Stimulated activated CD4-positive, alpha-beta T cell treated with anti-CD3 and anti-CD28 coated beads, Interleukin-2, amount 100 ng/mL, for 24 hours (primary cell): ENCODE measurements at regions not wholly inside any gene's neighbourhood (a gene's known extent, or its start where the extent isn't known, plus 50 kb on each side); places are given as distances from the start of the nearest gene placed in this dataset.
"Not testable (repeated sequence)": the region's sequence is repeated elsewhere in the genome, so short reads cannot be mapped to it uniquely, and the experiment has no call there.

Experiments
- DNase-seq, 2 donors: peaks; one replicate each; pipeline ENCODE4 v3.0.0-alpha.2; 2020

DNA sequence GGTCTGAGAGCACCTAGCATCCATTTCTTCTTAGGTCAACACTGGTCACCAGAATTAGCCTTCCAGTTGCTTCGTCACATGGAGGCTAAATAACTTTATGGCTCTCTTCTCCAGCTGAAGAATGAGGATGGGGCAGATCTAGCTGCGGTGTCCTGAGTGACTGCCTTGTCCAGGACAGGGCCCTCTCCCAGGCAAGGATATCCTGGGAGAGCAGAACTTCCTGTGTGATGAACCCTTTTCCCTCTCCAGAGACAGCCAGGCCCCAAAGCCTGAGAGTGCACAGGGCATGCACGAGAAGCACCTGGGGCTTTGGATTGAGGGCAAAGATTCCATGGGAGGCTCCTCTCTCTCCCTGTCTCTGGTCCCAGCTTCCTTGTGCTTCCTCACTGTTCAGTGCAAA is 108.2 kb upstream of the MAMLD1 start:
- no peak for DNase-seq

DNA sequence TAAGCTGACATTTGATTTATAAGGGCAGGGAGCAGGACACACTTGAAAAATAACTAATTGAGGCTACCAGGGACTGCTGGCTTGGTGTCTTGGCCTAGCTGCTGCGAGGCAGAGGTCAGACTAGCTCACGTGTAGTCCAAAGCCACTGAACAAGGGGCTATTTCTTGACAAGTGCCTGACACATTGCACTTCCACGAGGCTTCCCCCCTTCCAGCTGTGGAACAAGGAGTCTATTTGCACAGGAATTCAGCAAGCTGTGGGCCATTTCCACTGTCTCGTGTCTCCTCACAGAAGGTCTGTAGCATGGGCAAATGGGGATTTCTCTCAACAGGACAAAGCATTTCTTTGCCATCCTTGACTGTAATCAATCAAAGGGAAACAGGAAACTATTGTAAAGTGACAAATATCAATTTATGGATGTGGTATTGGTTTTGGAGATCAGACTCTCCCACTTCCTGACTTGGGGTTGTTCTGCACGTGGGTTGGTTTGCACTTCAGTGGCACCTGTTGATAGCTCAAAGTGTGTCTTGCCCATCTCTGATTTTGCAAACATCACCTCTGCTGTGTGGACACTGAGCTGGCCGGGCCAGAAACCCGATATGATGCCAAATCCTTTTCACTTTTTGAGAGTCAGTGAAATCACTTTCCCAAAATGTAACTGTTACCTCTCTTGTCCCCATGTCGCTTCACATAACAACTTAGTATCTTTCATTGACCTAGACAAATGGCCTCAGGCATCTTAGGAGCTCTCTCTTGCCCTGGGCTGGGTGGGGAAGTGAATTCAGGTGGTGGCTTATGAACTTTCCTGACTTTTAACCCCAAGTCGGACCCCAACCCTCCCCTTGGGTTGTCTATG is 107.4 kb upstream of the MAMLD1 start:
- DNase-seq, result no peak

DNA sequence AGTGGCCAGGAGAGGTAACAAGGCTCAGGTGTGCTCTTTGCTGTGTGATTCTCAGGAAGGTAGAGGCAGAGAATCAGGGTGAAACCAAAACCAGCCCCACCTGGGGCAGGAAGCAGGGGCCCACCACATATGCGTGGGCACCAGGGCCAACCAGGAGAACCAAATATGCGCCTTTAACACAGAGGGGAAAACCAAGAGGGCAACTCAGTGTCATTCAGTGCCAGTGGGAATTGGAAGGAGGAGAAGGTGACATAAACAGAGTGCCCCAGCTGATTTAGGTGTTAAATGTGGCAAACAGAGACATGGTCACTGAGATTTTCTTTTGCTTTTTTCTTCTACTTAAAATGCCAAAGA is 106.8 kb upstream of the MAMLD1 start:
- no peak for DNase-seq

DNA sequence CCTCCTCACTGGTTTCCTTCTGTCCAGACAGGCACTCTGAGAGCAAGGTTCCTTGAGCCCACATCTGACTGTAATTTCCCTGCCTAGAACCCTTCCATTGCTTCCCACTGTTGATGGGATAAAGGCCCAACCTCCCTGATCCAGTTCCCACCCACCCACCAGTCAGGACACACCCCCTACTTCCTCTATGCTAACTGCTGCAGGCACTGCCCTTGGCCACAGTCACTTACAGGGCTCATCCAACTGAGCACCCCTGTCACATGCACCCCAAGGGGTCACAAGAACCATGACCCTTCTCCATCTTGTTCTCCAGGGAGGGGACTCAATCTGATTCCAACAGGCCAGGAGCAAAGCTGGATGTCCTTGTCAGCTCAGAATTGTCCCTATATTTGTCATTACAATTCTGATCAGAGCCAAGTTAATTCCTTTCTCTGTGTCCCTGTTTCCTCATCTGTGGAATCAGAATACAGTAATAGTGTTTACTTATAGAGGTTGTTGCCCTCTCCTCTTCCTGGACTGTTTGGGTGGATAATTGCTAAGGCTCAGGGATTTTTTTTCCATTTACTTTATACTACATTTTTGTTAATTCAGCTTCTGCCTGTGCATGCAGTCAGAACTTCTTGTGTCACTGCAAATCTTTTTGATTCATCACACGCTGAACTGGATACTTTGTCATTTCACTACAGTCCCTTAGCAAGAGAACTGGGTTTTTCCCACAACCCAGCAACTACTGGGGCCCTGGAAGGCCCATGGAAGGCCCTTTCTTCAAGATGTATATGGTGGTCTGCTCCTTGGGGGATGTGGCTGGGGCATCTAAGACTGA is 105.6 kb upstream of the MAMLD1 start:
- DNase-seq, result no peak

DNA sequence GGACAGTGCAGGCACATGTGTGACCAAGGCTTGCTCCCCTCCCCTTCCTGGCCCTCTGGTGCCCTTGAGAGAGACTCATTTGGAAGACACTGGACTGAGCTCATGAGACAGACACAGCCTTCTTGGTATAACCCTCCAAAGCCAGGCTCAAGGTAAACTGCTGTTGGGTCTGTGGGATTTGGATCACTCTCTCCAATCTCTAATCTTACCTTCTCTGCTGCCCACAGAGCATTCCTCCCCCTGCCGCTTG is 105.0 kb upstream of the MAMLD1 start:
- DNase-seq, result no peak

DNA sequence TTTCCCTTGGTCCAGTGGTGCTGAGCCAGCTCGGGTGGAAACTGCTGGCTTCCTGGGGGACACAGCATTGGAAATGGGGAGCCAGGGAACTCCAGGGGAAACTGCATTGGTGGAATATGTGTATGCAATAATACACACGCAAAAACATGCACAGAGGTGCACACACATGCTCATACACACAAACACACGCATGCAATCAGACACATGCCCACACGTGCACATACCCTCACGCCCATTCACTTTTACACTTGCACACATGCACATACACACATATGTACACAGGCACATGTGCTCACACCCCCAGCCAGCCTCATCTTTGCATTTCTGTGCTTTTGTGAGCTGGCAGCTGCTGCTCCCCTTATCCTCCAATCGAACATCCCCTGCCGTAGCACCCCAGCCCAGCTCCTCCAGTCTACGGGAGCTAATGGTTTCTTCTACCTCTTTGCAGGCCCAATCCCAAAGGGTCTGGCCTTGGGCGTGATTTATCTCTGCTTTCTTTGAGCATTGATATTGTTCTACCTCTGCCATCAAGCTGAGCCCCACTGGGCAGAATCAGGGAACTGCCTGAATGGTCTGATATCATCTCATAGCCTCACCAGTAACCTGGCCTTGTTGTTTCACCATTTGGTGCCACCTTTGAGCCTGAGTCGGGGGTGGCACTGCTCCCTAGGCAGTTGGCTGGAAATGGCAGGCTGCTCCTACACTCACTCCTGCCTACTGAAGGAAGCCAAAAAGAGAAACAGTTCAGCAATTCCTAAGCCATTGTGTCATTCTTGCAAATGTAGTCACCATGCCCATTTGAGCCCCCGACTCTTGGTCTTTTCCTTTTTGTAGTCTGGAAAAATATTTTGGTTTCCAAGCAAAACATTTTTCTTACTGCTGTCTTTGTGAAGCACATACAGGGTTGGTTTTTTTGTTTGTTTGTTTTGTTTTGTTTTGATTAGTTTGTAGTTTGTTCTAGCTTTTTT is 104.4 kb upstream of the MAMLD1 start:
- no peak for DNase-seq

DNA sequence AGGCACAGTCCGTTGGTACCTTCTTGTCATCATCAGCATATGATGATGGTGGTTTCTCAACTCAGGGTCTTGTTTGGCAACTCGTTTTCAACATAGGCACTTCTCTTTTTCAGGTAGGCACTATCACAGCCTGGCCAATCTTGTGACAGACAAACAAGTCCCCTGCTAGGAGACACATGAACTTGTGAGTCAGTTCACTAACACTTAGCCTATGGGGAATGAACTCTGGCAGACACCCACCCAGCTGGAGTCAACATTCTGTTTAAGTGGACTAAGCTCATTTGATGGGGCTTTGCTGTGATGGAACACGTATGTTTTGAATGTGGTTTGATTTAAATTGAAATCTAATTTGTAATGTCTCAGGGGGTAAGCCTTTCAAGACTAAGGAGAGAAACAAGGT is 100.7 kb upstream of the MAMLD1 start:
- no peak for DNase-seq

DNA sequence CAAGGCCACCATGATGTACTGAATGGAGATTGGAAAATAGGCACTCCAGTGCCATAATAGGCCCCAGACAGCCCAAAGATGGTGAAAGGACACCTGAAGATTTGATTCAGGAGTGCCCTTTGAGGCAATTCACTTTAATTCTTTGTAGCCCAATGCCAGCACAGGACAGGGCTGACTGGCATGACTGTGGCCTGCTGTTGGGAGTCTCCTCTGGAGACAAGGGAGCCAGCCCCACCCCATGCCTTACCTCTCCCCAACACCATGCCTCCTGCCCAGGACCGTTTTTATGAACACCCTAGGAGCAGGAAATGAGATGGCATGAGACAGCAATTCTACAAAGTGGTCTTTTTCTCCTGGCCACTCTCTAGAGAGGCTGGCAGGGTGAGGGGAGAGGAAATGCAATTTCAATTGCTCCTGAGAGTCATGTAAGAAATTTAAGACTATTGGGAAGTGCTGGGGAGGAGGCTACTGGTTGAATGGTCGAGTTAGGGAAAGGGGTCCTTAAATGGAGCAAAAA is 94.2 kb upstream of the MAMLD1 start:
- DNase-seq, result no peak

DNA sequence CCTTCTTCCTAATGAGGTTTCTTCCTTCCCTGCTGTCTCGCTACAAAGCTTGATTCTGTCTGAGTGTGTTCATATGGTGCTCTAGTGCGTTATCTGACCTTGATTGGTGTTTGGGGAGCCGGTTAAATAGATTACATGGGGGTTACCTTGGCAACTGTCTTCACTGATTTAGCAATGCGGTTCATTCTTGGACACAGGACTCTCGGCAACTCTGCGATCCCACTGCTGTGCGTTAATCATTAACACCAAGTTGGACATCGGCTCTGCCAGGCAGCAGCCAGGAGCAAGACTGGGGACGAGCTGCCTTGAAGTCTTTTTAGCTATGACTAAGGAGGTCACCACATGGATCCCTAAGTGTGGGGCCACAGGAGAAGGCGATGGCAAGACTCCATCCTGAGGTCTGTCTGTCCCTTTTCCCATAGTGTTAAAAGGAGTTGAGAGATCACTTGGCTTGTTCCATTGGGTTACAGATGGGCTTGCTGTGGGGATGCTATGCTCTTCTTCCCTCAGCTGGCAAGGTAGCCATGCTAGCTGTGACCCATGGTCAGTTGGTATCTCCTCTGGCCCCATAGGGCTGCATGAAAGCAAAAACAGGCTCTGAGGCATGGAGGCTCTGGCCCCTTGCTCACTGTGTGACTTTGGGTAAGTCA is 93.4 kb upstream of the MAMLD1 start:
- DNase-seq, result no peak

DNA sequence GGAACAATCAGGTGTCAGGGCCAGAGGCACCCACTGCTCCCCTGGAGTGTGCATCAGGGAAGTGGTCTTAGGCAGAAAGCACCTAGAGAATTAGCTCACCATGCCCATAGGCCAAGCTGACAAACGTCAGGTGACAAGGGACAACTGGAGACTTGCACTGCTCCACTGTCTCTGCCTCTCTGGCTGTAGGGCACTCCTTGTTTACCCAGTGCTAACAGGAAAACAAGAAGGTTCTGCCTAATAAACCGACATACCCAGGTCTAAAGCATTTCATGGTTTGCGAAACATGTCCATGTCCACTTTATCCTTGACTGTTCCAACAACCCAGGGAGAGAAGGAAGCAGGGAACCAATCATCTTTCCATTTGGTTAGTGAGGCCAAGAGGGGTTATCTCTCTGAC is 92.5 kb upstream of the MAMLD1 start:
- DNase-seq, result no peak

DNA sequence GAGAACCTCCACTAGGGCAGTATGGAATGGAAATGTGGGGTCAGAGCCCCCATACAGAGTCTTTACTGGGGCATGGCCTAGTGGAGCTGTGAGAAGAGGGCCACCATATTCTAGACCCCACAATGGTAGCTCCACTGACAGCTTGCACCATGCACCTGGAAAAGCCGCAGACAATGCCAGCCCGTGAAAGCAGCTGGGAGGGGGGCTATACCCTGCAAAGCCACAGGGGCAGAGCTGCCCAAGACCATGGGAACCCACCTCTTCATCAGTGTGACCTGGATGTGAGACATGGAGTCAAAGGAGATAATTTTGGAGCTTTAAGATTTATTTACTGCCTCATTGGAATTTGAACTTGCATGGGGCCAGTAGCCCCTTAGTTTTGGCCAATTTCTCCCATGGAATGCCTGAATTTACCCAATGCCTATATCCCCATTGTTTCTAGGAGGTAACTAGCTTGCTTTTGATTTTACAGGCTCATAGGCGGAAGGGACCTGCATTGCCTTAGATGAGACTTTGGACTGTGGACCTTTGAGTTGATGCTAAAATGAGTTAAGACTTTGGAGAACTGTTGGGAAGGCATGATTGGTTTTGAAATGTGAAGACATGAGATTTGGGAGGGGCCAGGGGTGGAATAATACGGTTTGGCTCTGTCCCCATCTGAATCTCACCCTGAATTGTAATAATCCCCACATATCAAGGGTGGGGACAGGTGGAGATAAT is 89.4 kb upstream of the MAMLD1 start:
- not testable (repeated sequence) for DNase-seq

DNA sequence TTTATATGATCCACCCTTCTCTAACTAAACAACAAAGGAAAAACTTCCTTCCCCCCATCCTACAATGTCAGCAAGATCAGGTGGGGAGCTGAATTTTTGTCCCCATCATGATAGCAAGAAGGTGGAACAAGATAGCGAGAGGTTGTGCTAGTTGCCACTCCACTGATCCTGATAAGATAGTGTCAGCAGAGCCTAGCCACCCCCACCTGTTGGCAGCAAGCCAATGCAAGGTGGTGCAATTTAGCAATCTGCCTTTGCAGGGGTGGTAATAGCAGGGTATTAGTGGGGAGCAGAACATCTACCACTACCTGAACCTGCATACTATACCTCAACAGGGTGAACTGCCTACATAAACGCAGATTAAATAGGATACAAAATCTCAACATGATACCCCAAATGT is 80.2 kb upstream of the MAMLD1 start:
- DNase-seq, result no peak

DNA sequence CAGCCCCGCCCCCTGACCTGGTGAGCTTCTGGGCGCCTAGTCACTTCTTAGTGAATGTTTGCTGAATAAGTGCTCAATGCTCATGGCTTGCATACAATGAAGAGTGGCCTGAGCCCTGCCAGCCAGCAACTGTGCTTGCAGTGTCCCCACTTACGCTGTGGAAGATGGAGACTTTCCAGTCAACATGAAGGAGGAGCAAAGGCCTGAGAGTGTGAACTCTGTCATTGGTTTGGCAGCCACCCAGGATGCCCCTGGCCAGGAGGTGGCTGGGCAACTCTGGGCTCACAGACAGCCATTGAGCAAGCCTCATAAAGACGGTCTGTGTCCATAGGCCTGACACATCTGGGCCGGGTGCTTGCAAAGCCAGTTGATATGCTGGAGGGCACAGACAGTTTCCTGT is 72.1 kb upstream of the MAMLD1 start:
- DNase-seq, result no peak

DNA sequence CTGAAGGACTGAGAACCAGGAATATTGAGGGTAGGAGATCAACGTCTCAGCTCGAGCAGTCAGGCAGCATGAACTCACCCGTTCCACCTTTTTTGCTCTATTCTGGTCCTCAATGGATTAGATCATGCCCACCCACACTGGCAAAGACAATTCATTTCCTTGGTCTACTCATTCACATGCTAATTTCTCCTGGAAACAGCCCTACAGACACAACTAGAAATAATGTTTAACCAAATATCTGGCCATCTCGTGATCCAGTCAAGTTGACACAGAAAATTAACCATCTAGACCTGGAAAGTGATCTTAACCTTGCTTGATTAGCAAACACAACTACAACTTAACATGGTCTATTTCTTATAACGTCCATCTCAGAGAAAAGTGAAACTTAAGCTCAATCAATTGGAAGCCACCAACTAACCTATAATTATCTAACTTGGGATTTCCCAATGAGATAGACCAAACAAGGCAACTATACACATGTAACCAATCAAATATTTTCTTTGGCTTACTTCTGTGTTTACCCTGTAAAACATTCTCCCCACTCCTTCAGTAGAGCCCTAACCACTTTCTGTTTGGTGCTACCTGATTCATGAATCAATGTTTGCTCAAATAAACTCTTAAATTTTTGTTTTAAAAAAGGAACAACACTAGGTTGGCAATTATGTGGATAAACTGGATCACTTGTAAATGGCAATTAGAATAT is 69.7 kb upstream of the MAMLD1 start:
- DNase-seq, result no peak

DNA sequence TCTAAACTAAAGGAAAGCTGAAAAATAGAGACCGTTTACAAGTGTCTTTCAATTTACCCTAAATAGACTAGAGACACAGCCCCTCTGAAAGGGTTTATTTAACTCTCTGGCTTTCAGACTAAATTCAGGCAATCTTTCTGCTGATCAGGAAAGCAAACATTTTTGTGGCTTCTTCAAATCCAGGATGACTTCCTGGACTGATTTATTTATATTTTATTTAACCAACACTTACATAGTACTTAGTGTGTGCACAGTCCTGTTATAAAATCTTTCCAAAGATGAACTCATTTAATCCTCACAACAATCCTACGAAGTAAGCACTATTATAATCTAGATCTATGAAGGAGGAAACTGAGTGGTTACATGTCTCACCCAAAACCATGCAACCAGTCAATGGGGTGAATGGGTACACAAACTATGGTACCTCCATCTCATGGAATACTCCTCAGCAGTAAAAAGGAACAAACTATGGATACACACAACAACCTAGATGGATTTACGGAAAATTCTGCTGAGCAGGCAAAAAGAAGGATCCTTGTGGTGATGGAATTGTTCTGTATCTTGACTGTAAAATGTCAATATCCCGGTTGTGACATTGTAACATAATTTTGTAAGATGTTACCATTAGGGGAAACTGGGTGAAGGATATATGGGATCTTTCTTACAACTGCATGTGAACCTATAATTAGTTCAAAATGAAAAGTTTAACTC is 64.1 kb upstream of the MAMLD1 start:
- DNase-seq, result no peak

DNA sequence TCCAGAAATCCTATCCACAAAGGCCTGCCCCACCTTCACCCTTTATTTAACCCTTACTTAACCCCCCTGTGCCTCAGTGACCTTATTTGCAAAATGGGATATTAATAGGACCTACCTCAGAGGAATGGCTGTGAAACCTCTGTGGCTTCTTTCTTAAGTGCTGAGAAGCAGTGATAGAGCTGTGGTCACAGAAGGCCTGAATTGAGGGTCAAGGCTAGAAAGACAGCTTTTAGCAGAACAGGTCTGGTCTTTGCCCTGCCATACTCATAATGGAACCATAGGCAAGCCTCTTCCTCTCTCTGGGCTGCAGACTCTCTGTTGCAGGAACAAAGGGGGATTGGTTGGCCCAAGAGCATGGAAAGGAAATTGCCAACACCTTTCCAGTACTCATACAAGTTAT is 63.5 kb upstream of the MAMLD1 start:
- DNase-seq, result no peak

DNA sequence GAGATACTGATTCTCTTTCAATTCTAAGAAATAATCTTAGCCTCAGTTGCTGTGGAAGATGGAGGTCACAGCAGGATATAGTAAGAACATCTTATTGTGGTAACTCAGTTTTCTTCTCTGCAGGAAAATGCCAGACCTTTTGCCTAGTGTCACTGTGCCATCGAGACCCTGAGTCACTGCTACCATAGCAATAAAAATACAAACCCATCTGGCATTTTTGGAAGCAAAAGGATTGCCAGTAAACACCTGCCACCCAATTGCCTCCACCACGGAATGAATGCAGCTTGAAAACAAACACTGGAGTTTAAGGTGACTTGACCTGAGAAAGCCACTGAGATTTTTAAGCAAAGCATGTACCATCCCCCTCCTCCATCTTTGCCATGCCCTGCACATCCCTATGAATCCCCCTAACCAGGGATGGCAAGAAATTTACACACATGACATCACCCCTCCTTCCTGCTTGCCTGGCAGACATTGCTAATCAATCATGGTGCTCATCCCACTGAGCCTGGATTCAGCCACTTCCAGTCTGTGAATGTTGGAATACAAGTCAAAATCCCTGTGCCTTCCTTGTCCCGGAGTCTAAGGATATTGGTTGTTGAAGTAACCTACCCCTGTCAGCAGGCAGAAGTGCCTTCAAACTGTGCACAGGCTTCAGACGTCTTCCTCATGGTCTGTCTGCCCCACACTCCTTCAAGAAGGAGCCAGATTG is 59.6 kb upstream of the MAMLD1 start:
- no peak for DNase-seq

DNA sequence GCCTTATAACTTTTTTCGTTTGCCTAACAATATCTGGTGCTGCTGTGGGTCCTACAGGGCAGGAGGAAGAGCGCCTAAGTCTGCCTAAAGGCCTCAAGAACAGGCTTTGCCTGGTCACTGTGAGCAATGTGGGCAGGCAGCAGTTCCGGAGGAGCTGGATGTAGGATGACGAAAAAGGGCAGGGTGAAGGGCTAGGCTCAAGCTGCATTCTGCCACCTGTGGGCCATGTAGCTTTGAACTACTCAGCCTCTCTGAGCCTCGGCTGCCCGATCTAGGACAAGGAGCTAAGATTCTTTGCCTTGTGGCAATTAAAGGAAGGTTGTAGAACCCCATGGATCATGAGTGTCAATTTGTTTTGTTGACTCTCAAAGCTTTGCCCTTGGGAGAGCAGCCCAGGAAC is 57.1 kb upstream of the MAMLD1 start:
- DNase-seq, result no peak

DNA sequence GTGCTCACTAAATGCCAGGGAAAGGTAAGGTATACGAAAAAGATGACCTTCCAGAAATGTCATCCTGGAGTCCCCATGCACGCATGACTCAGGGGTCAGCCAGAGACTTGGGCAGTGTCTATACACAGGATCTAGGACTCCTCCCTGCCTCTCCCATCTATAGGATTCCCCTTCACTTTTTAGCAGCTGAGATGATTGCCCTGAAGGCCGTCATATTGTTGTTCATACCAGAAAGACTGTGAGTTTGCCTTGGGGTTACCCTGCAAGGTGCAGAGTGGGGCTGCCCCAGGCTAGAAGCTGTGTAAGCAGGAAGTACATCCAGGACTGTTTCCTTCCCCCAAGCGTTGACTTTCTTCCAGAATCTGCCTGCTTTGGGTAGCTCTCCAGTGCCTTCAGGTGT is 55.1 kb upstream of the MAMLD1 start:
- DNase-seq, result no peak

DNA sequence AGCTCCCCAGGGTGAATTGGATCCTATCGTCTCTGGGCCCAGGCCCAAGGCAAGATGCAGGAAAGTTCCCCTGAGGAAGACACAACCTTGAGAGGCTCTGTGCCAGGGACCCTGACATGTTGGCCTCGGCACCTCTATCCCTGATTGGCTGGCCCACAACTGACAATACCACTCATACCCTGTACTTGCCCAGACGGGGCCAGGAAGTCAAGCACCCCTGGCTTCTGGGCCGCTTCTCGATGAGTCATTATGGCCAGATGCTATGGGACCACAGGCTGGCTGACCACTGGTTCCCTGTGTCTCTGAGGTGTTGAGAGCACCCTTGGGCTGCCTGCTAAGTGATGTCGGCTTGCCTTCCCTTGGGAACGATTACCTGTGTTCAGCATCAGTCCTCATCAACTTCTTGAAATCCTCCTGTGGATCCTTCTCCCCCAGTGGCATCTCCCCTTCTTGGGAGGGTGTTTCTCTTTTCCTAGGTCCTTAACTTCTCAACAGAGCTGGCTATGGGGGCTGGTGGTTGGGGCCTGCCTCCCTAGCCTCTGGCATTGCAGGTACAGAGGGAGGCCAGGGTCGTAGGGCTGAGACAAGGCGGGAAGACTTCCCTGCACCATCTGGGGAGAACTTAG is 54.5 kb upstream of the MAMLD1 start:
- DNase-seq, result no peak
